ENCODE measurements at regions not wholly inside any gene's neighbourhood (a gene's known extent, or its start where the extent isn't known, plus 50 kb on each side); places are given as distances from the start of the nearest gene placed in this dataset.

- CTCF ChIA-PET, result interaction anchor here (3.7 kb wide), 1 partner anchor 8 kb away, joined by 21 read pairs; no protein-coding TSS in a partner anchor
These were observed 69.7 kb upstream of the NOCT start for GRCh38 chr4:138945840-138946239.

GRCh38 chr4:138945401-138945800, 70.2 kb upstream of the NOCT start:
- Histone ChIP-seq H4K20me1 (replicated peaks; ENCODE audit: control insufficient read depth, extremely low read depth, insufficient read depth, low read length) (no peaks in the 10 kb centered on the region), H3K9me1 (replicated peaks; ENCODE audit: control insufficient read depth, extremely low read depth, insufficient read depth, low read length) (no peaks in the 10 kb centered on the region), H3K4me3 (replicated peaks in 1 of 3; ENCODE audit: insufficient read depth in 1 of 3, low read depth in 1 of 3, low read length in 3 of 3) (no peak overlapping the region), H3K9ac (replicated peaks; ENCODE audit: extremely low read depth, insufficient read depth, low read length) (no peak overlapping the region), H3K4me2 (ENCODE audit: insufficient read depth, low read length) (no peak overlapping the region), H3K4me1 (ENCODE audit: control insufficient read depth, extremely low read depth, insufficient read depth, low read length) (no peaks in the 10 kb centered on the region), H3K36me3 (ENCODE audit: control insufficient read depth in 2 of 2, extremely low read depth in 1 of 2, insufficient read depth in 2 of 2, low read length in 2 of 2) (no peaks in the 10 kb centered on the region), H3K27ac (ENCODE audit: insufficient read depth, low read depth, low read length) (no peak overlapping the region), H3K9me3 (replicated peaks; ENCODE audit: control insufficient read depth, insufficient read depth, low read length) (no peaks in the 10 kb centered on the region), H3K27me3 (ENCODE audit: control insufficient read depth in 2 of 2, insufficient read depth in 2 of 2, low read length in 2 of 2) (no peaks in the 10 kb centered on the region), H3K79me2 (ENCODE audit: control insufficient read depth, insufficient read depth, low read length) (no peaks in the 10 kb centered on the region), H2AFZ (ENCODE audit: low read depth, low read length) (no peak overlapping the region)
- CTCF ChIA-PET, result no interaction called here
- DNase-seq (ENCODE audit: low read depth, low spot score) (no peak), FAIRE-seq (no peak)
- POLR2A ChIA-PET, result no interaction called here
- intact Hi-C loops (cut with micrococcal nuclease), result no loop called here
- dilution Hi-C loops (cut with MboI; ENCODE audit: extremely low pct_ligation_motif_present, low sequenced_read_pairs), result no loop called here
- no TSS peak for BruUV-seq (replicated peaks)
- no peak for TF ChIP-seq JUN (IDR thresholded peaks at IDR 0.05; ENCODE audit: borderline replicate concordance, insufficient read depth, insufficient read length, low read depth)
- no peak for TF ChIP-seq MYC (IDR thresholded peaks at IDR 0.05; ENCODE audit: low read depth, low read length)

More at GRCh38 chr4:138945840-138946239, 69.7 kb upstream of the NOCT start:
- intact Hi-C loops (cut with micrococcal nuclease), result no loop called here
- H4K20me1 ChIP-seq (replicated peaks; ENCODE audit: control insufficient read depth, extremely low read depth, insufficient read depth, low read length), result no peaks in the 10 kb centered on the region
- no peaks in the 10 kb centered on the region for H3K9me1 ChIP-seq (replicated peaks; ENCODE audit: control insufficient read depth, extremely low read depth, insufficient read depth, low read length)
- TF ChIP-seq MYC (IDR thresholded peaks at IDR 0.05; ENCODE audit: low read depth, low read length) (no peak), POLR2A (IDR thresholded peaks at IDR 0.05; ENCODE audit: low read depth, low read length) (no peak)
- dilution Hi-C loops (cut with MboI; ENCODE audit: extremely low pct_ligation_motif_present, low sequenced_read_pairs), result no loop called here
- no peaks in the 10 kb centered on the region for H3K9me3 ChIP-seq (replicated peaks; ENCODE audit: control insufficient read depth, insufficient read depth, low read length)
- no peak overlapping the region for H3K4me3 ChIP-seq (replicated peaks in 1 of 3; ENCODE audit: insufficient read depth in 1 of 3, low read depth in 1 of 3, low read length in 3 of 3)
- no peak for DNase-seq (ENCODE audit: low read depth, low spot score)
- H3K9ac ChIP-seq (replicated peaks; ENCODE audit: extremely low read depth, insufficient read depth, low read length), result no peak overlapping the region
- no peaks in the 10 kb centered on the region for H3K27me3 ChIP-seq (ENCODE audit: control insufficient read depth in 2 of 2, insufficient read depth in 2 of 2, low read length in 2 of 2)
- no peaks in the 10 kb centered on the region for H3K36me3 ChIP-seq (ENCODE audit: control insufficient read depth in 2 of 2, extremely low read depth in 1 of 2, insufficient read depth in 2 of 2, low read length in 2 of 2)
- no peak for FAIRE-seq
- POLR2A ChIA-PET, result no interaction called here
- no peak overlapping the region for H3K4me2 ChIP-seq (ENCODE audit: insufficient read depth, low read length)
- H3K4me1 ChIP-seq (ENCODE audit: control insufficient read depth, extremely low read depth, insufficient read depth, low read length), result no peaks in the 10 kb centered on the region
- no peak overlapping the region for H2AFZ ChIP-seq (ENCODE audit: low read depth, low read length)
- BruUV-seq (replicated peaks), result no TSS peak
- H3K27ac ChIP-seq (ENCODE audit: insufficient read depth, low read depth, low read length), result no peak overlapping the region
- H3K79me2 ChIP-seq (ENCODE audit: control insufficient read depth, insufficient read depth, low read length), result no peaks in the 10 kb centered on the region
